ENCODE measurements at regions not wholly inside any gene's neighbourhood (a gene's known extent, or its start where the extent isn't known, plus 50 kb on each side); places are given as distances from the start of the nearest gene placed in this dataset.

DNA sequence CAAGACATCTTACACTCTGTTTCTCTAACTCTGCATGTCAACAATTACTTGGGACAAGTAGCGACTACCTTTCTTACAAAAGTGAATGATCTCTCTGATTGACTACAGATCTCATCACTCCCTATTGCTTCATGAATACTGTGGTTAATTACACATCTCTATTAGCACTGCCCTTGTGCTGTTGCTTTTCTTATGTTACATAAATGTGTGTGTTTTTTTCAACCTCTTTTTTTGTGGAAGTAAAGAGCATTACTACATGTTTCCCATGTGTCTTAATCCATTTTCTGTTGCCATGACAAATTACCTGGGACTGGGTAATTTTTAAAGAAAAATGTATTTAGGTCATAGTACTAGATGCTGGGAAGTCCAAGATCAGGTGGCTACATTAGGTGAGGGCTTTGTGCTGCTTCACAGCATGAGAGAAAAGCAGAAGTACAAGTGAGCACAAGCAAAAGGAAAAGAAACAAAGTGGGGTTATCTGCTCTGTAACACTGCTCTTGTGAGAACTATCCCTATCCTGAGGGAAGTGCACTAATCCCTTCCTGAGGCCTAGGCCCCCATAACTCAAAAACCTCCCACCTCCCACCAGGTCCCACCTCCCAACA, 298.2 kb upstream of the SATB1 start:
- TF ChIP-seq, protein P1, sequence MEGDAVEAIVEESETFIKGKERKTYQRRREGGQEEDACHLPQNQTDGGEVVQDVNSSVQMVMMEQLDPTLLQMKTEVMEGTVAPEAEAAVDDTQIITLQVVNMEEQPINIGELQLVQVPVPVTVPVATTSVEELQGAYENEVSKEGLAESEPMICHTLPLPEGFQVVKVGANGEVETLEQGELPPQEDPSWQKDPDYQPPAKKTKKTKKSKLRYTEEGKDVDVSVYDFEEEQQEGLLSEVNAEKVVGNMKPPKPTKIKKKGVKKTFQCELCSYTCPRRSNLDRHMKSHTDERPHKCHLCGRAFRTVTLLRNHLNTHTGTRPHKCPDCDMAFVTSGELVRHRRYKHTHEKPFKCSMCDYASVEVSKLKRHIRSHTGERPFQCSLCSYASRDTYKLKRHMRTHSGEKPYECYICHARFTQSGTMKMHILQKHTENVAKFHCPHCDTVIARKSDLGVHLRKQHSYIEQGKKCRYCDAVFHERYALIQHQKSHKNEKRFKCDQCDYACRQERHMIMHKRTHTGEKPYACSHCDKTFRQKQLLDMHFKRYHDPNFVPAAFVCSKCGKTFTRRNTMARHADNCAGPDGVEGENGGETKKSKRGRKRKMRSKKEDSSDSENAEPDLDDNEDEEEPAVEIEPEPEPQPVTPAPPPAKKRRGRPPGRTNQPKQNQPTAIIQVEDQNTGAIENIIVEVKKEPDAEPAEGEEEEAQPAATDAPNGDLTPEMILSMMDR (IDR thresholded peaks at IDR 0.05) = no peak
- TF ChIP-seq POLR2A (IDR thresholded peaks at IDR 0.05) (no peak), POLR2AphosphoS5 (IDR thresholded peaks at IDR 0.05) (no peak), EP300 (IDR thresholded peaks at IDR 0.05) (no peak)

All from suprapubic skin (tissue), 4 donors.